ENCODE measurements at regions not wholly inside any gene's neighbourhood (a gene's known extent, or its start where the extent isn't known, plus 50 kb on each side); places are given as distances from the start of the nearest gene placed in this dataset.

DNA sequence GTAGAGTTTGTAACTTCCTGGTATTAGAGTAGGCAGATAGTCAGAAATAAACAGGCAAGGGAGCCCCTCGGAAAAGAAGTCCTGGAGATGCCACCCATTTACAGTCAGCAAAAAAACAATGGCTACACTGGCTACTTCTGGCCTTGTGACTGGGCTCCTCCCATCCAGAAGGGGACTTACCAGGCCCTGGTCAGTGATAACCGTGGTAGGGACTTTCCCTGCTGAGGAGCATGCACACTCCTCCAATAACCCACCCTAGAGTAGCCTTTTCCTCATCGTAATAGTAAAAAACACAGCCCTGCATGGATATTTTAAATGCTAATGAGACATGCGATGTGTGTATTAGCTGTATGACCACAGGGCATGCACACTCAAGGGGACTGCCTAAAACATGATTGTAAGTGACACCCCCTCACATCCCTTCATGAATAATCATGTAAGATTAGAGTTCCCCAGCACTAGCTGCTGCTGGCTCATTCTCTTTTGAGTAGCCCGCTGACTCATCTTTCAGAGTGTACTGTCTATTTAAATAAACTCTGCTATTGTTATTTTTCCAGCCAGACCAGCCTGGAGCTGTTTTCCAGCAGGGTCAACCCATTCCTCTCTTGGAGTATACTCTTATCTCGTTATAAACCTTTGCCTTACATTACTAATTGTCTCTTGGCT lies 413.8 kb upstream of the TMTC1 start:
- TF ChIP-seq POLR2A (IDR thresholded peaks at IDR 0.05; ENCODE audit: low read depth, low read length) = no peak
- TF ChIP-seq POLR2AphosphoS5 (IDR thresholded peaks at IDR 0.05; ENCODE audit: low read depth, low read length) = no peak
- no peak for TF ChIP-seq TAF1 (IDR thresholded peaks at IDR 0.05; ENCODE audit: low read depth, low read length)
- no peak for TF ChIP-seq SPI1 (IDR thresholded peaks at IDR 0.05; ENCODE audit: low read depth, low read length)
- no peak for TF ChIP-seq POU2F2 (IDR thresholded peaks at IDR 0.05; ENCODE audit: low read depth, low read length)

Data from GM12891 (cell line).